Activated naive CD8-positive, alpha-beta T cell treated with anti-CD3 and anti-CD28 coated beads, Interleukin-2, amount 50 U/mL, for 24 hours (primary cell): ENCODE measurements at regions not wholly inside any gene's neighbourhood (a gene's known extent, or its start where the extent isn't known, plus 50 kb on each side); places are given as distances from the start of the nearest gene placed in this dataset.
"Not testable (repeated sequence)": the region's sequence is repeated elsewhere in the genome, so short reads cannot be mapped to it uniquely, and the experiment has no call there.

Experiments used
- ATAC-seq: fragments of 150-1000 bp; cut with Tn5 transposase; one replicate; pipeline ENCODE4 v1.10.0; 2021
- DNase-seq: peaks from one replicate; pipeline ENCODE4 v3.0.0; 2021
- H3K27ac Mint-ChIP-seq: one replicate; pipeline ENCODE4 v1.8.0; 2021; ENCODE audit warnings: mild to moderate bottlenecking, mixed read lengths
- H3K27me3 Mint-ChIP-seq: one replicate; pipeline ENCODE4 v1.8.0; 2021; ENCODE audit warnings: mixed read lengths
- H3K36me3 Mint-ChIP-seq: one replicate; pipeline ENCODE4 v1.8.0; 2021; ENCODE audit warnings: low read depth, mixed read lengths
- H3K4me1 Mint-ChIP-seq: one replicate; pipeline ENCODE4 v1.8.0; 2021; ENCODE audit warnings: mixed read lengths
- H3K4me3 Mint-ChIP-seq: one replicate; pipeline ENCODE4 v1.8.0; 2021; ENCODE audit warnings: mild to moderate bottlenecking, moderate library complexity, mixed read lengths
- H3K9me3 Mint-ChIP-seq: one replicate; pipeline ENCODE4 v1.8.0; 2021; ENCODE audit warnings: mixed read lengths

DNA sequence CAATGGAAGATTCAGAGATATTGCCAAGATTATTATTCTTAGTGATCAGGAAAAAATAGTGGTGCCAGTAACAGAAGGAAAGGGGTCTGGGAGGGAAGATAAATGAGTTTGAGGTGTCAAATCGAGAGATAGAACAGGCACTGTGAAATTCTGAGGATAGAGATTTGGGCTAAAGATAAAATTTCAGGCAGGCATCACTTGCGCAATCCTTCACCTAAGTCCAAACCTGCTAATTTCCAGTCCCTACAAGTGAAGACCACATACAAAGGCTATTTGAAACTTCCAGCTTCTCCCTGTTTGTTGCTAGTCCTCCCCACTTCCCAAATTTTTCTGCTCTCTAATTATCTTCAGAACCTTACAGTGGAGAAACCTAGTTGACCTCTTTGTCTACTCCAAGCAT lies 494.6 kb downstream of the MAGEE1 start:
- Mint-ChIP-seq H3K4me3 (no peak overlapping the region), H3K4me1 (no peaks in the 10 kb centered on the region), H3K9me3 (no peaks in the 10 kb centered on the region), H3K27ac (no peak overlapping the region), H3K27me3 (no peaks in the 10 kb centered on the region), H3K36me3 (no peaks in the 10 kb centered on the region)
- ATAC-seq (no peak), DNase-seq (no peak)

DNA sequence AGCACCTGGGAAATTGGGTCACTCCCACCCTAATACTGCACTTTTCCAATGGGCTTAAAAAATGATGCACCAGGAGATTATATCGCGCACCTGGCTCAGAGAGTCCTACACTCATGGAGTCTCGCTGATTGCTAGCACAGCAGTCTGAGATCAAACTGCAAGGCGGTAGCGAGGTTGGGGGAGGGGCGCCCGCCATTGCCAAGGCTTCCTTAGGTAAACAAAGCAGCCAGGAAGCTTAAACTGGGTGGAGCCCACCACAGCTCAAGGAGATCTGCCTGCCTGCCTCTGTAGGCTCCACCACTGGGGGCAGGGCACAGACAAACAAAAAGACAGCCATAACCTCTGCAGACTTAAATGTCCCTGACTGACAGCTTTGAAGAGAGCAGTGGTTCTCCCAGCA lies 497.1 kb downstream of the MAGEE1 start:
- not testable (repeated sequence) for H3K4me3 Mint-ChIP-seq, H3K4me1 Mint-ChIP-seq, H3K9me3 Mint-ChIP-seq, DNase-seq, H3K27ac Mint-ChIP-seq, H3K36me3 Mint-ChIP-seq, H3K27me3 Mint-ChIP-seq, ATAC-seq

DNA sequence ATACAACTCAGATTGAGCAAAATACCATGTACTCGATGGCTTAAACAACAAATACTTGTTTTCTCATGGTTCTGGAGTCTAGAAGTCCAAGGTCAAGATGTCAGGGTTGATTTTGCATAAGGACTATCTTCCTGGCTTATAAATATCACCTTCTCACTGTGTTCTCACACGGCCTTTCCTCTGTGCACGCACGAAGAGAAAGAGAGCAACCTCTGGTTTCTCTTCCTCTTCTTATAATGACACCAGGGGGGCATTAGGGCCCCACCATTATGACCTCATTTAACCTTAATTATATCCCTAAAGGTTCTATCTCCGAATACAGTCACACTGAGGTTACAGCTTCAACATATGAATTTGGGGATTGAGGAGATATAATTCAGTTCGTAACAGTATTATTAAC lies 504.0 kb downstream of the MAGEE1 start:
- no peak for DNase-seq
- H3K9me3 Mint-ChIP-seq, result no peaks in the 10 kb centered on the region
- no peaks in the 10 kb centered on the region for H3K4me1 Mint-ChIP-seq
- H3K36me3 Mint-ChIP-seq, result no peaks in the 10 kb centered on the region
- no peak for ATAC-seq
- no peaks in the 10 kb centered on the region for H3K27me3 Mint-ChIP-seq
- no peak overlapping the region for H3K27ac Mint-ChIP-seq
- H3K4me3 Mint-ChIP-seq, result no peak overlapping the region

DNA sequence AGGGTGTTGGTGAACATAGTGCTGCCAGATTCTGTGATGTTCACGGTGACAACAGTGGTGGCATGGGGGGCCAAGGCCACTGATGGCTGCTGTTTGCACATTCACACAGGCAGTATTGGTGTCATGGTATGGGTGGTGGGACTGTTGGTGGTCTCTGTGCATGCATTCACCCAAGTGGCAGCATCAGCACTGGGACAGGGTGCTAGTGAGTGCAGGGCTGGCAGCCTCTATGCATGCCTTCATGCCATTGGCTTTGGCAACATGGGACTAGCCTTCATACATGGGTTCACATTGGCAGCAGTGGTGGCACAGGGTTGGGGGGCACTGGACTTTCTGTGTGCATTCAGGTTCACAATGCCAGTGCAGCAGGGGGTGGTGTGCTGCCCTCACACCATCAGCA lies 489.7 kb upstream of the FGF16 start:
- Mint-ChIP-seq H3K4me1 (no peaks in the 10 kb centered on the region), H3K4me3 (no peak overlapping the region), H3K27me3 (no peaks in the 10 kb centered on the region), H3K36me3 (no peaks in the 10 kb centered on the region), H3K27ac (no peak overlapping the region), H3K9me3 (no peaks in the 10 kb centered on the region)
- DNase-seq (no peak), ATAC-seq (no peak)

DNA sequence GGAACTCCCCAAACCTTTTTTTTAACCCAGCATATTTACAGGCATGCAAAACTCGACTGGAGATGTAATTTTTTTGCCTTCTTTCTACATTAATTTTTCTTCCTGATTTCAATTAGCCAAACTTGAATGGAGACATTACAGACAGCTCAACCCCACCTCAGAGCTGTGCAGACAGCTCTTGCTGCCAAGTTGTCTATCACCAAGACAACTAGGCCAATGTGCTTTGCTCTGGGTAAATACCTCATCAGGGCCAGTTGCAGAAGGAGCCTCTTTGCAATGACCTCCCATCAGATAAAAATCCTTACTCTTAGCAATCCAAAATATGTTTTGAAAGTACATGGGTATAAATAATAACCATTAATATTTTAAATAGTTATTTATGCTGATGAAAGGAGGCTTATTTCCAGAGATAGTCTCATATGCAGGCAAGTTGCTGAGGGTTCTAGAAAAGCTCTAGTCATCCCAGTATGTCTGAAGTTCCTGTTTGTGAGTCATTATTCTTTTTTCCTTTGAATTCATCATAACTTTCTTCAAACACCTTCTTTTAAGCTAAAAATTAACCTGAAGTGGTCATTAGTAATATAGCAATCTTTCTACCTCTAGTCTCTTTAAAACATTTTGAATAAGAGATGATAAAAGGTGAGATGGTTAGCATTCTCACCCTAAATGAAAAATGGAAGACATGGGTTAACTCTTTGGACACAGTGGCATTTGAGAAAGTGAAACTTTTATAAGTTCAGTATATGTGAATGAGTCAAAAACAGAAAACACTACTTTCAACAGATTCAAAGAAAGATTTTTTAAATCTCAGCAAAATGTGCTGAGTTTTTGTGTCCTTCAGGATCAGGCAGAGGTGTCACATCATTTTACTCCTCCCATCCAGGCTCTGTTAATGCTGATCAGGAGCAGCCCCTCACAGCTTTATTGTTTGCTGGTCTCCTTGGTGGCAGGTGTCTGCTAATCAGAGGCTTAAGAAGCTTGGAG lies 475.5 kb upstream of the FGF16 start:
- Mint-ChIP-seq H3K27ac (peak overlapping the region; percentile 64), H3K36me3 (no peaks in the 10 kb centered on the region), H3K4me3 (no peak overlapping the region), H3K27me3 (no peaks in the 10 kb centered on the region), H3K4me1 (peaks cover 5% of the 10 kb centered on the region), H3K9me3 (no peaks in the 10 kb centered on the region)
- DNase-seq (no peak), ATAC-seq (peak; percentile 40)

DNA sequence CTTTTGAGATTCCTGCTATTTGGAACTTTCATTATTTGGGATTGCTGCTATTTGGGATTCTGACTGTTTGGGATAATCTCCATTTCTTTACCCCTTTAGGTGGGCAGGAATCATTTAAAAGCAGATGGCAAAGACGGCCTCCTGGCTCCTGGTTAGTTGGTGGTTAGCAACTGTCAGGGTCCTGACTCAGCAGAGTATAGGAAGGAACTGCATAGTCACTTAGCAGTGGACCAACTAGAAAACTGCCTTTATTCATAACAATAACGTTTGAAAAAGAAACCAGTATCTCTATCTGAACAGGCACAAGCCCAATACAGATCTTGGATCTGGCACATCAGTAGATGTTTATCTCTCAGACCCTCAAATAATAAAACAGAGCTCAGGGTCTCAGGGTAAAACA lies 469.7 kb upstream of the FGF16 start:
- H3K9me3 Mint-ChIP-seq, result no peaks in the 10 kb centered on the region
- H3K27ac Mint-ChIP-seq, result no peak overlapping the region
- no peak for ATAC-seq

DNA sequence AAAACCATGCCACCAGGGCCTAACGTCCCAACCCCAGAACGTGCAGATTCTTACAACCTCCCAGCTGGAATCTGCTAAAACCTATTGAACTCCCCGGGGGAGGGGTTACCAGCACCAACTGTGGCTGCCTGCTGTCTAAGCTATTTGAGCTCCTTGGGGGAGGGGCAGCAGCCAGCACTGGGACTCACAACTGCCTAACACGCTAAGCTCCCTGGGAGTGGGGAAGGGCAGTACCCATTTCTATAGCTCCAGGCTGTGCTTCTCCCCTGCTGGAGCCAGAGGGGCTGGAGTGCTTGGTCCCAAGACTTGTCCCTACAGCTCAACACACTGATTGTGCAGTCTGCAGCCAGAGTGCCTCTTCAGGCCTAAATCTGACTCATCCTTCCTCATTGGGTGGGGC lies 459.8 kb upstream of the FGF16 start:
- no peak for DNase-seq
- Mint-ChIP-seq H3K9me3 (peaks cover 13% of the 10 kb centered on the region), H3K4me1 (no peaks in the 10 kb centered on the region), H3K27ac (no peak overlapping the region), H3K36me3 (peaks cover 1% of the 10 kb centered on the region), H3K27me3 (no peaks in the 10 kb centered on the region), H3K4me3 (no peak overlapping the region)
- no peak for ATAC-seq

More for the DNA sequence above, 469.7 kb upstream of the FGF16 start:
- Mint-ChIP-seq H3K36me3 (no peaks in the 10 kb centered on the region), H3K4me1 (no peaks in the 10 kb centered on the region), H3K27me3 (peaks cover 4% of the 10 kb centered on the region), H3K4me3 (no peak overlapping the region)
- DNase-seq, result no peak

DNA sequence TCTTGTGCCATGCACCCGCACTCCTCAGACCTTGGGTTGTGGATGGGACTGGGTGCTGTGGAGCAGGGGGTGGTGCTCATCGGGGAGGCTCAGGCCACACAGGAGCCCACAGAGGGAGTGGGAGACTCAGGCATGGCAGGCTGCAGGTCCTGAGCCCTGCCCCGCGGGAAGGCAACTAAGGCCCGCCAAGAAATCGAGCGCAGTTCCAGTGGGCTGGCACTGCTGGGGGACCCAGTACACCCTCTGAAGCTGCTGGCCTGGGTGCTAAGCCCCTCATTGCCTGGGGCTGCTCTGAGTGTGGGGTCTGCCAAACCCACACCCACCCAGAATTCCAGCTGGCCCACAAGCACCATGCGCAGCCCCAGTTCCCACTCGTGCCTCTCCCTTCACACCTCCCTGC lies 450.5 kb upstream of the FGF16 start:
- Mint-ChIP-seq H3K27me3 (no peaks in the 10 kb centered on the region), H3K27ac (no peak overlapping the region)

DNA sequence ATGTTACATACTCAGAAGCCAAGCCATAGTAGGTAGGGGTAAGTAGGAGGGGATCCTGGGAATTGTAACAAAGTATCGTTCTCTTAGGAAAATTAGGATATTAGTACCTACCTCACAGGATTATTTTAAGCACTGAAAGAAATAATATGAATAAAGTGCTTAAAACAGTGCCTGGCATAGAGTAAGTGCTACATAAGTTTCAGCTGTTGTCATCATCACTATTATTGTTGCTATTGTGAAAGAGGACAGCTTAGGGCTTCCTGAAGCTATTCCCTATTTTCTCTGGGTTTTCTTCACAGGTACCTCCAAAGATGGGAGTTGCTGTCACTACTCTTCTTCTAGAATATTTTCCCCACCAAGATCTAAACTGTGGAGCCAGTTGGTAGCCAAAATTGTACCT lies 443.7 kb upstream of the FGF16 start:
- Mint-ChIP-seq H3K4me3 (no peak overlapping the region), H3K27ac (peak overlapping the region; percentile 86), H3K27me3 (no peaks in the 10 kb centered on the region), H3K4me1 (peaks cover 17% of the 10 kb centered on the region), H3K36me3 (no peaks in the 10 kb centered on the region), H3K9me3 (peaks cover 7% of the 10 kb centered on the region)
- DNase-seq, result no peak
- no peak for ATAC-seq

More for the DNA sequence above, 450.5 kb upstream of the FGF16 start:
- H3K9me3 Mint-ChIP-seq, result peaks cover 7% of the 10 kb centered on the region
- no peak for ATAC-seq
- no peak for DNase-seq
- H3K4me1 Mint-ChIP-seq, result no peaks in the 10 kb centered on the region
- no peaks in the 10 kb centered on the region for H3K36me3 Mint-ChIP-seq
- H3K4me3 Mint-ChIP-seq, result no peak overlapping the region

DNA sequence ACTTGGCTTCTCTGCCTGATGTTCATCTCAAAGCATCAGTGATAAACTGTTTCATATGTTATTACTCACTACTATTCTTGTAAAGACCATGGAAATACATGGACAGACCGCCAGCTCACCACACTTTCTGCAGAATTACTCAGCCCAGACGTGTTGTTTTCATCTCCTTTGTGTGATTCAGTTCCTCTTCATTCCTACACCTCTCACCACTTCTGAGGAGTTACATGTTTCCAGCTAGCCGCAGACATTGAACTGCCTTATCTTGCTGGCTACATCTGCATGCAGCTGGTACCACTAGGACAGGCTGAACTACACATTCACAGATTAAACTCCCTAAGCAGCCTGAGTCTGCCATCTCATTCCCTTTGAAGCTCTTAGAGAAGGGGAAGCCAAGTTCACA lies 443.2 kb upstream of the FGF16 start:
- peak; percentile 1 for DNase-seq

DNA sequence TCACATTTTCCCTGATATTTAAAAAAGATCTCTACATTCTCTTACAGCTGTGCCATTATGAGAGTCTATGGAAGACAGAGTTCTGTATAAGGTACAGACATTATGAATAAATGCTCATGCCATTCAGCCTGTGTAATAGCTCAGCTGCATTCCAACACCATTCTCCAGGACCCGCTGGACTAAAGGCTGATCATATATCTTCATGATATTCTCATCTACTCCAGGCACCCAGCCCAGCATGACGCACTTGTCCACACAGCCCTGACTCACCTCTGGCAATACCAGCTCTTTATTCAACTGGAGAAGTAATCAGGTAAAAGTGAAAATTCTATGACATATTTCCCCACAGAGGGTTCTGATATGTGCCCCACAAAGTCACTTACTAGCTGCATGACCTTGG lies 437.5 kb upstream of the FGF16 start:
- no peak for ATAC-seq

More for the DNA sequence above, 443.2 kb upstream of the FGF16 start:
- H3K9me3 Mint-ChIP-seq, result peaks cover 7% of the 10 kb centered on the region
- no peak overlapping the region for H3K4me3 Mint-ChIP-seq
- peak overlapping the region; percentile 86 for H3K27ac Mint-ChIP-seq
- no peaks in the 10 kb centered on the region for H3K27me3 Mint-ChIP-seq
- no peaks in the 10 kb centered on the region for H3K36me3 Mint-ChIP-seq
- ATAC-seq, result peak; percentile 97
- H3K4me1 Mint-ChIP-seq, result peaks cover 17% of the 10 kb centered on the region

DNA sequence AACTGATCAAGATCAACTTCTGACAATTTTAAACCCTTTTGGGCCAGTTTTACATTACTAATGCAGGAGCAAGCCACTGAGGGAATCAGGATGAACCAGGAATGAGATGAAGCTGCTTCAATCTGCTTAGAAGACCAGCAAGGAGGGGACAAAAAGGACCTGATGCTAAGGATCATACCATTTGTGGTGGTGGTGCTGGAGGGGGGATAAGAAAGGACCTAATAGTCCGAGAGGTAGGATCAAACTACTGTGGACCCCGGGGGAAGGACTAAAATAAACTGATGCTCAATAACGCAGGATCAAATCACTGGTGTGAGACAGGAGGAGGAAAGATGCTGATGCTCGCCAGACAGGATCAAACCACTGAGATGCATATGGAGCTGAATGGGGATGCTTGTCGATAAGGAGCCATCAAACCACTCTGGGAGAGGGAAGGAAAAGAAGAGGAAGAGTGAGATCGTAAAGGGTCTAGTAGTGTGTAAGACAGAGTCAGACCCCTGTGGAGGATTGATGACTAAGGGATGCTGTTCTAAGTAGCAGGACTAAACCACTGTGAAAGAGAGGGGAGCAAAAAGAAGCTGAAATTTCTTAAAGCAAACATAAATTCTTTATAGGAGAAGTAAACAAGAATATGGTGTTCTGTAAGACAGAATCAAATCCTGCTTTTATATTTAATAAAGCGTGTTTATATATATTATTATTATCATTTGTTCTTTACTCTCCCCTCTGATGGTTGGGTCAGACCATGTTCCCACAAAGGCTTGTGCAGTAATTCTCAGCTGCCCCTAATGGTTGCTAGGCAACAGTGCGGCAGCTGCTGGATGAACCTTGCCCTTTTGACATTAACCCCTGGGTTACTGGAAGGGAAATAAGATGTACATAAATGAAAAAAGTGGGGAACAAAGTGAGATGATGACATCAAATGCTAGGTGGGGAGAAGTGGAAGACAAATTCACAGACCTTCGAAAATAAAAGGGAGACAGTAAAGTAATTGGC lies 432.5 kb upstream of the FGF16 start:
- H3K9me3 Mint-ChIP-seq, result no peaks in the 10 kb centered on the region
- H3K27ac Mint-ChIP-seq, result no peak overlapping the region
- no peak overlapping the region for H3K4me3 Mint-ChIP-seq
- H3K27me3 Mint-ChIP-seq, result peaks cover 3% of the 10 kb centered on the region
- ATAC-seq (no peak), DNase-seq (no peak)
- H3K36me3 Mint-ChIP-seq, result no peaks in the 10 kb centered on the region
- H3K4me1 Mint-ChIP-seq, result no peaks in the 10 kb centered on the region

More for the DNA sequence above, 437.5 kb upstream of the FGF16 start:
- H3K9me3 Mint-ChIP-seq, result no peaks in the 10 kb centered on the region
- no peaks in the 10 kb centered on the region for H3K36me3 Mint-ChIP-seq
- no peak overlapping the region for H3K4me3 Mint-ChIP-seq
- H3K27me3 Mint-ChIP-seq, result peaks cover 3% of the 10 kb centered on the region
- no peak overlapping the region for H3K27ac Mint-ChIP-seq
- peaks cover 5% of the 10 kb centered on the region for H3K4me1 Mint-ChIP-seq
- DNase-seq, result no peak

DNA sequence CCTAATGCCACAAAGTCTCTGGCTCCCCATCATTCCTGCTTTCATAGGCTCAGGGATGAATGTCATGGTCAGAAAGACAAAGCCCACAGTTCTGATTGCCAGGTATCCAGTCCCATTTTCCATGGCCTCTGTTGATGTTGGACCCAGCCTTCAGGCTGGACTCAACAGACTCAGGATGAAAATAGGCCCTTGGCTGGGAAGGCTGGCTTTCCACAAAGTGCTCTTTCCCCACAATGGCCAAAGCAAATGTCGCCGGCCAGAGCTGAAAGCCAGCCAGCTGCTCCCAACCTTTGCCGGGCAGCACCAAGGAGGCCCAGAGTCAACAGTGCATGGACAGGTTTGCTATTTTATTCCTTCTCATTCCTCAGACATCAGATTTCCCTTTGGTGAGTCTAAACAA lies 430.1 kb upstream of the FGF16 start:
- ATAC-seq, result no peak
- H3K27ac Mint-ChIP-seq, result no peak overlapping the region

DNA sequence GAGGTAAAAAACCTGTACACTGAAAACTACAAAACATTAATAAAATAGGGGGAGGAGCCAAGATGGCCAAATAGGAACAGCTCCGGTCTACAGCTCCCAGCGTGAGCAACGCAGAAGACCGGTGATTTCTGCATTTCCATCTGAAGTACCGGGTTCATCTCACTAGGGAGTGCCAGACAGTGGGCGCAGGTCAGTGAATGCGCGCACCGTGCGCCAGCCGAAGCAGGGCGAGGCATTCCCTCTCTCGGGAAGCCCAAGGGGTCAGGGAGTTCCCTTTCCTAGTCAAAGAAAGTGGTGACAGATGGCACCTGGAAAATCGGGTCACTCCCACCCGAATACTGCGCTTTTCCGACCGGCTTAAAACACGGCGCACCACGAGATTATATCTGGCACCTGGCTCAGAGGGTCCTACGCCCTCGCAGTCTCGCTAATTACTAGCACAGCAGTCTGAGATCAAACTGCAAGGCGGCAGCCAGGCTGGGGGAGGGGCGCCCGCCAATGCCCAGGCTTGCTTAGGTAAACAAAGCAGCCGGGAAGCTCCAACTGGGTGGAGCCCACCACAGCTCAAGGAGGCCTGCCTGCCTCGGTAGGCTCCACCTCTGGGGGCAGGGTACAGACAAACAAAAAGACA lies 400.9 kb upstream of the FGF16 start:
- not testable (repeated sequence) for DNase-seq, ATAC-seq, H3K27ac Mint-ChIP-seq, H3K27me3 Mint-ChIP-seq, H3K9me3 Mint-ChIP-seq, H3K36me3 Mint-ChIP-seq, H3K4me1 Mint-ChIP-seq, H3K4me3 Mint-ChIP-seq

More for the DNA sequence above, 430.1 kb upstream of the FGF16 start:
- no peak for DNase-seq
- H3K9me3 Mint-ChIP-seq, result no peaks in the 10 kb centered on the region
- no peaks in the 10 kb centered on the region for H3K27me3 Mint-ChIP-seq
- H3K4me1 Mint-ChIP-seq, result no peaks in the 10 kb centered on the region
- H3K4me3 Mint-ChIP-seq, result no peak overlapping the region
- no peaks in the 10 kb centered on the region for H3K36me3 Mint-ChIP-seq
